SK-N-SH (cell line): ENCODE measurements at regions not wholly inside any gene's neighbourhood (a gene's known extent, or its start where the extent isn't known, plus 50 kb on each side); places are given as distances from the start of the nearest gene placed in this dataset.

Source experiments
- CTCF ChIA-PET: fragments of 300-600, 350-600 bp; formaldehyde crosslinking; extraction: SDS; loops from one replicate; lab custom pipeline; 2021; lab: Yijun Ruan, JAX
- POLR2A ChIA-PET: fragments of 350-600 bp; sonication (Branson Sonifier 250); formaldehyde crosslinking; extraction: SDS; loops from one replicate; lab custom pipeline; 2020; ENCODE audit warnings: antibody characterized with exemption, inconsistent platforms; lab: Yijun Ruan, JAX
- DNase-seq: peaks from one replicate; pipeline ENCODE4 v3.0.0; 2012
- H2AFZ ChIP-seq: fragments of 200-600 bp; sonication (generic); 2 replicates; pipeline ENCODE4 v1.8.1; 2016; ENCODE audit warnings: antibody characterized with exemption, mild to moderate bottlenecking, low read depth
- H3F3A ChIP-seq: fragments of 200-600 bp; sonication (generic); replicated peaks from 2 replicates; pipeline ENCODE3; 2016; ENCODE audit warnings: antibody characterized with exemption, mild to moderate bottlenecking; ENCODE audit not compliant: insufficient read depth
- H3K27ac ChIP-seq, 2 experiments: fragments of 200-500 bp in 1 of 2; fragments of 200-600 bp in 1 of 2; sonication (Bioruptor generic) in 1 of 2; sonication (generic), shearing (Covaris generic) in 1 of 2; 2 replicates each; pipeline versions ENCODE4 v1.5.1 to v1.6.1; 2014 to 2016; ENCODE audit warnings: low read depth in 2 of 2, inconsistent platforms in 1 of 2, low read length in 1 of 2, mild to moderate bottlenecking in 1 of 2, mixed read lengths in 1 of 2
- H3K27me3 ChIP-seq: fragments of 200-600 bp; sonication (generic), shearing (Covaris generic); 2 replicates; pipeline ENCODE4 v1.6.1; 2016; ENCODE audit warnings: mixed run types; ENCODE audit not compliant: insufficient read depth
- H3K36me3 ChIP-seq, 2 experiments: fragments of 200-500 bp in 1 of 2; fragments of 200-600 bp in 1 of 2; sonication (Bioruptor generic) in 1 of 2; sonication (generic) in 1 of 2; replicated peaks in 1 of 2; 2 replicates each; pipeline versions ENCODE3 to v1.5.1; 2014 to 2016; ENCODE audit warnings: low read length in 1 of 2, mild to moderate bottlenecking in 1 of 2; ENCODE audit not compliant: insufficient read depth in 2 of 2, control insufficient read depth in 1 of 2
- H3K4me1 ChIP-seq, 2 experiments: fragments of 200-500 bp in 1 of 2; fragments of 200-600 bp in 1 of 2; sonication (Bioruptor generic) in 1 of 2; sonication (generic), shearing (Covaris generic) in 1 of 2; 2 replicates each; pipeline versions ENCODE4 v1.5.1 to v1.6.1; 2014 to 2016; ENCODE audit warnings: low read depth in 1 of 2, low read length in 1 of 2, mixed run types in 1 of 2; ENCODE audit not compliant: insufficient read depth in 2 of 2, control insufficient read depth in 1 of 2
- H3K4me2 ChIP-seq: fragments of 200-600 bp; sonication (generic), shearing (Covaris generic); 2 replicates; pipeline ENCODE4 v1.6.1; 2017; ENCODE audit warnings: mixed run types
- H3K4me3 ChIP-seq, 2 experiments: fragments of 200-500 bp in 1 of 2; fragments of 200-600 bp in 1 of 2; sonication (Bioruptor generic) in 1 of 2; sonication (generic), shearing (Covaris generic) in 1 of 2; 2 replicates each; pipeline versions ENCODE4 v1.5.1 to v1.8.1; 2014 to 2016; ENCODE audit warnings: low read depth in 2 of 2, inconsistent platforms in 1 of 2, low read length in 1 of 2, mild to moderate bottlenecking in 1 of 2, mixed read lengths in 1 of 2, moderate library complexity in 1 of 2
- H3K79me2 ChIP-seq: fragments of 200-600 bp; sonication (generic); 2 replicates; pipeline ENCODE4 v1.8.1; 2017; ENCODE audit warnings: mild to moderate bottlenecking; ENCODE audit not compliant: insufficient read depth
- H3K9ac ChIP-seq: fragments of 200-600 bp; sonication (generic); 2 replicates; pipeline ENCODE4 v1.6.1; 2017; ENCODE audit warnings: mixed run types
- H3K9me2 ChIP-seq: fragments of 200-600 bp; sonication (generic); 2 replicates; pipeline ENCODE4 v1.6.1; 2017; ENCODE audit warnings: mixed run types
- H3K9me3 ChIP-seq: fragments of 200-600 bp; sonication (generic); 2 replicates; pipeline ENCODE4 v1.6.1; 2017; ENCODE audit warnings: mixed run types, mild to moderate bottlenecking, moderate library complexity
- H4K20me1 ChIP-seq: fragments of 200-600 bp; sonication (generic); 2 replicates; pipeline ENCODE4 v1.6.1; 2017; ENCODE audit warnings: mild to moderate bottlenecking, mixed run types; ENCODE audit not compliant: insufficient read depth
- EP300 ChIP-seq, 2 experiments: IDR thresholded peaks; 2 replicates each; pipeline versions ENCODE4 v1.4.0 to v1.6.1; 2012; ENCODE audit warnings: borderline replicate concordance in 1 of 2, low read depth in 1 of 2, low read length in 1 of 2
- EZH2phosphoT487 ChIP-seq: fragments of 200-600 bp; sonication (generic); IDR thresholded peaks from 2 replicates; pipeline ENCODE4 v1.6.1; 2017; ENCODE audit warnings: low read depth, mixed run types, mild to moderate bottlenecking, antibody characterized with exemption, moderate library complexity, borderline replicate concordance
- IRF3 ChIP-seq: fragments of 150-350 bp; IDR thresholded peaks from 2 replicates; pipeline ENCODE4 v1.6.1; 2016; ENCODE audit warnings: mild to moderate bottlenecking, low read depth, low read length
- MEF2A ChIP-seq: IDR thresholded peaks from 2 replicates; pipeline ENCODE4 v1.4.0; 2012; ENCODE audit warnings: low read depth, borderline replicate concordance
- MXI1 ChIP-seq: IDR thresholded peaks from 2 replicates; pipeline ENCODE4 v1.6.1; 2012; ENCODE audit warnings: mild to moderate bottlenecking, low read depth, low read length, improper control_type of control experiment
- PBX3 ChIP-seq: IDR thresholded peaks from 2 replicates; pipeline ENCODE4; 2012
- REST ChIP-seq: IDR thresholded peaks from 2 replicates; pipeline ENCODE4 v1.6.1; 2012; ENCODE audit warnings: mild to moderate bottlenecking, low read depth, low read length, moderate library complexity
- SIN3A ChIP-seq: IDR thresholded peaks from 2 replicates; pipeline ENCODE4 v1.6.1; 2012; ENCODE audit warnings: low read depth, mild to moderate bottlenecking, low read length, moderate library complexity, borderline replicate concordance
- SMC3 ChIP-seq: IDR thresholded peaks from 2 replicates; pipeline ENCODE4 v1.6.1; 2012; ENCODE audit warnings: low read depth, low read length, improper control_type of control experiment
- TAF1 ChIP-seq: IDR thresholded peaks from 2 replicates; pipeline ENCODE4 v1.6.1; 2012; ENCODE audit warnings: low read depth, mild to moderate bottlenecking, low read length, moderate library complexity, borderline replicate concordance
- TCF12 ChIP-seq: IDR thresholded peaks from 2 replicates; pipeline ENCODE4 v1.4.0; 2012
- USF2 ChIP-seq: fragments of 150-350 bp; IDR thresholded peaks from 2 replicates; pipeline ENCODE4 v1.6.1; 2017; ENCODE audit warnings: antibody characterized with exemption, low read length, low read depth, borderline replicate concordance
- YY1 ChIP-seq: IDR thresholded peaks from 2 replicates; pipeline ENCODE4 v1.4.0; 2012; ENCODE audit warnings: low read depth, mild to moderate bottlenecking
- ZBTB33 ChIP-seq: IDR thresholded peaks from 2 replicates; pipeline ENCODE4 v1.4.0; 2012; ENCODE audit warnings: low read depth, borderline replicate concordance
- WGBS: methylation state at CpG from one replicate; pipeline ENCODE4 v1.1.6; 2017; ENCODE audit warnings: low lambda C conversion rate; 5-methylcytosine and 5-hydroxymethylcytosine counted together

- H3K27me3 ChIP-seq, result no peaks in the 10 kb centered on the region
- WGBS, result 28% methylated on average over 6 of the region's 6 CpGs
- CTCF ChIA-PET, result interaction anchor here (0.6 to 0.9 kb wide), 3 partner anchors 9 to 14 kb away, joined by 3 to 5 read pairs (median 3); no protein-coding TSS in a partner anchor
- no peaks in the 10 kb centered on the region for H3K9me3 ChIP-seq
- H4K20me1 ChIP-seq, result no peaks in the 10 kb centered on the region
- H3K4me2 ChIP-seq, result no peak overlapping the region
- no peak overlapping the region for H3K27ac ChIP-seq
- POLR2A ChIA-PET, result interaction anchor here (0.6 kb wide), 1 partner anchor 10 kb away, joined by 5 read pairs; no protein-coding TSS in a partner anchor
- TF ChIP-seq SIN3A, result no peak
- no peak for TF ChIP-seq MXI1
- TF ChIP-seq EZH2phosphoT487, result no peak
- no peak overlapping the region for H2AFZ ChIP-seq
- H3K4me3 ChIP-seq, result no peak overlapping the region
- H3K4me1 ChIP-seq, result peaks cover 0 to 3% of the 10 kb centered on the region in 2 experiments; a peak in 1 of 4 replicates
- no peaks in the 10 kb centered on the region for H3K9me2 ChIP-seq
- no peaks in the 10 kb centered on the region for H3K79me2 ChIP-seq
- H3K9ac ChIP-seq, result no peak overlapping the region
- DNase-seq, result peak; percentile 21
- no peaks in the 10 kb centered on the region for H3K36me3 ChIP-seq
- H3F3A ChIP-seq, result no peaks in the 10 kb centered on the region
Measured at GRCh38 chr7:68411742-68412141, 1186.5 kb upstream of the AUTS2 start.

- no peaks in the 10 kb centered on the region for H3K9me2 ChIP-seq
- CTCF ChIA-PET, result interaction anchor here (0.9 to 2.6 kb wide), 4 partner anchors 11 to 626 kb away, joined by 4 to 9 read pairs (median 4); no protein-coding TSS in a partner anchor
Measured at GRCh38 chr7:68414631-68415425, 1183.4 kb upstream of the AUTS2 start.

More at GRCh38 chr7:68414631-68415425, 1183.4 kb upstream of the AUTS2 start:
- POLR2A ChIA-PET, result interaction anchor here (1.1 kb wide), 1 partner anchor 10 kb away, joined by 3 read pairs; no protein-coding TSS in a partner anchor
- H3K27me3 ChIP-seq, result no peaks in the 10 kb centered on the region
- H3F3A ChIP-seq, result no peaks in the 10 kb centered on the region
- no peaks in the 10 kb centered on the region for H4K20me1 ChIP-seq
- no peak overlapping the region for H2AFZ ChIP-seq
- H3K9me3 ChIP-seq, result no peaks in the 10 kb centered on the region
- peaks cover 0 to 3% of the 10 kb centered on the region in 2 experiments; a peak in 1 of 4 replicates for H3K4me1 ChIP-seq
- no peak overlapping the region for H3K27ac ChIP-seq
- TF ChIP-seq TAF1 (no peak), SMC3 (no peak), MEF2A (no peak), YY1 (no peak), IRF3 (no peak), ZBTB33 (no peak), TCF12 (no peak), REST (no peak), USF2 (no peak), EP300 (IDR thresholded peaks at IDR 0.05; ENCODE audit: borderline replicate concordance in 1 of 2, low read depth in 1 of 2, low read length in 1 of 2) (no peak), PBX3 (no peak)
- H3K36me3 ChIP-seq, result no peaks in the 10 kb centered on the region
- H3K4me2 ChIP-seq, result no peak overlapping the region
- WGBS, result 33% methylated on average over 2 of the region's 2 CpGs
- no peak overlapping the region for H3K9ac ChIP-seq
- H3K4me3 ChIP-seq, result no peak overlapping the region
- no peaks in the 10 kb centered on the region for H3K79me2 ChIP-seq
- DNase-seq, result peak; percentile 17
